MM.1S (cell line): ENCODE measurements at regions not wholly inside any gene's neighbourhood (a gene's known extent, or its start where the extent isn't known, plus 50 kb on each side); places are given as distances from the start of the nearest gene placed in this dataset.

ENCODE experiments used
- EZH2 ChIP-seq: fragments of 300-600 bp; sonication (generic); optimal IDR thresholded peaks from 2 replicates; pipeline ENCODE3; 2017; ENCODE audit warnings: low read depth, mild to moderate bottlenecking, antibody characterized with exemption, low read length, mixed read lengths
- TF ChIP-seq, protein P1 (sequence below): fragments of 300-600 bp; sonication (generic); IDR thresholded peaks from 2 replicates; pipeline ENCODE4 v1.5.1; 2016; ENCODE audit warnings: antibody characterized with exemption, low read length, mixed read lengths

DNA sequence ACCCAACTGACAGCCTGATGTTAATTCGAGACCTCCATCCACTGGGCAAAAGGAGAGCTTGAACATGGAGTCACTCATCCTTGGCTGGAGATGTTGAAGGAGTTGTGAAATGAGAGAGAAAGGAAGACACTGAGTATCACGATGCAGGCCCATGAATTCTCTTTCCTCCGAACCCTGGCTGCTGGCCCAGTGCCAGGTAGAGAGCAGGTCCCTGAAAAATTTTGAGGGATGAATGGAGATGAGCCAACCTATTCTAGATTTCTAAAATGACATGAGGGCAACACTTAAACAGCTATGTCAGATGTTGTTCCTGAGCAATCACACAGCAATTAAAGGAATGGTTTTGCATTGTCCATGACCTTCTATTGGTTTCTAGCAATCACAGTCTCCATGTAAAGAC is 355.1 kb upstream of the ZMIZ1 start:
- TF ChIP-seq, protein P1, sequence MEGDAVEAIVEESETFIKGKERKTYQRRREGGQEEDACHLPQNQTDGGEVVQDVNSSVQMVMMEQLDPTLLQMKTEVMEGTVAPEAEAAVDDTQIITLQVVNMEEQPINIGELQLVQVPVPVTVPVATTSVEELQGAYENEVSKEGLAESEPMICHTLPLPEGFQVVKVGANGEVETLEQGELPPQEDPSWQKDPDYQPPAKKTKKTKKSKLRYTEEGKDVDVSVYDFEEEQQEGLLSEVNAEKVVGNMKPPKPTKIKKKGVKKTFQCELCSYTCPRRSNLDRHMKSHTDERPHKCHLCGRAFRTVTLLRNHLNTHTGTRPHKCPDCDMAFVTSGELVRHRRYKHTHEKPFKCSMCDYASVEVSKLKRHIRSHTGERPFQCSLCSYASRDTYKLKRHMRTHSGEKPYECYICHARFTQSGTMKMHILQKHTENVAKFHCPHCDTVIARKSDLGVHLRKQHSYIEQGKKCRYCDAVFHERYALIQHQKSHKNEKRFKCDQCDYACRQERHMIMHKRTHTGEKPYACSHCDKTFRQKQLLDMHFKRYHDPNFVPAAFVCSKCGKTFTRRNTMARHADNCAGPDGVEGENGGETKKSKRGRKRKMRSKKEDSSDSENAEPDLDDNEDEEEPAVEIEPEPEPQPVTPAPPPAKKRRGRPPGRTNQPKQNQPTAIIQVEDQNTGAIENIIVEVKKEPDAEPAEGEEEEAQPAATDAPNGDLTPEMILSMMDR, result no peak
- no peak for TF ChIP-seq EZH2
